ENCODE measurements at regions not wholly inside any gene's neighbourhood (a gene's known extent, or its start where the extent isn't known, plus 50 kb on each side); places are given as distances from the start of the nearest gene placed in this dataset.

DNA sequence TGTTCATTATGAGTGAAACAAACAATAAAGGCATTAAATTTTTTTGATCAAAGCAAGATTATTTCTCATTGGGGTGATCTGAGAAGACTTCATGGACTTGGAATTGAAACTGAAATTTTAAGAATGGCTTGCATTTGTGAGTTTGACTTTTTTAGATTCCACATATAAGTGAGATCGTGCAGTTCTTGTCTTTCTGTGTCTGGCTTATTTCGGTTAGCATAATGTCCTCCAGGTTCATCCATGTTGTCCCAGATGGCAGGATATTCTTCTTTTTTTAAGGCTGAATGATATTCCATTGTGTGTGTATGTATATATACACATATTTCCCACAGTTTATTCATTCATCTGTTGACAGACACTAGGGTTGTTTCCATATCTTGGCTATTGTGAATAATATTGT is 716.5 kb downstream of the PRELID2 start:
- DNase-seq (ENCODE audit: low read depth in 2 of 3, low spot score in 1 of 3): no peak

DNA sequence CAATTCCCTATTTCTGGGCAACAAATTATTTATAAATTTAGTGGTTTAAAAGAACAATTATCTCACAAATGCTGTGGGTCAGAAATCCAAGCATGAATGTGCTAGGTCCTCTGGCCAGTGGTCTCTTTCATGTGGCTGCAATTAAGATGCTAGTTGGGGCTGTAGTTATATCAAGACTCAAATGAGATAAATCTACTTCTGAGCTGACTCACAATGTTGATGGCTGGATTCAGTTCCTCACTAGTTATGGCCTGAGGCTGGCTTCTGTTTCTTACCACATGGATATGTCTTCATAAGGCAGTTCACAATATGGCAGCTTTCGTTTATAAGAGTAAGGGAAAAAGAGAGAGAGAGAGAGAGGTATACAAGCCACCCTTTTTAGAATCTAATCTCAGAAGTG is 717.0 kb downstream of the PRELID2 start:
- no peak for DNase-seq (ENCODE audit: low read depth in 2 of 3, low spot score in 1 of 3)

DNA sequence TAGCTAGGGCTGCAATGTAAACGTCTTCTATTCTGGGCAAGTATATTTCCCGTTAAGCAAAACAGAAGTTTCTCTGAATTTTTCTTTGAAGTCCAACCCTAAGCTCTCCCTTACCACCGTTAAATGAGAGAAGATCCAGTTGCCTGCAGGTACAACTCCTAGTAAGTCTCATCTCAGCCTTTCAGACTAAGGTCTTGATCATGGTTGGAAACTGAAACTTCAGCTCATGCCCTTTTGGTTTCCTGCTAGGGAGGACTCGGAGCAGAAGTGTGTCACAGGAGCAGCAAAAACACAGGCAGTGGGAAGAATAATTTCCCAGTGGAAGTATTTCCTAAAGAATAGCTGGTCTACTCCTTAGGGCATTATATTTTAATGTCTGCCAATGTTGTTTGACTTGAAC is 717.9 kb downstream of the PRELID2 start:
- DNase-seq (ENCODE audit: low read depth in 2 of 3, low spot score in 1 of 3): no peak

DNA sequence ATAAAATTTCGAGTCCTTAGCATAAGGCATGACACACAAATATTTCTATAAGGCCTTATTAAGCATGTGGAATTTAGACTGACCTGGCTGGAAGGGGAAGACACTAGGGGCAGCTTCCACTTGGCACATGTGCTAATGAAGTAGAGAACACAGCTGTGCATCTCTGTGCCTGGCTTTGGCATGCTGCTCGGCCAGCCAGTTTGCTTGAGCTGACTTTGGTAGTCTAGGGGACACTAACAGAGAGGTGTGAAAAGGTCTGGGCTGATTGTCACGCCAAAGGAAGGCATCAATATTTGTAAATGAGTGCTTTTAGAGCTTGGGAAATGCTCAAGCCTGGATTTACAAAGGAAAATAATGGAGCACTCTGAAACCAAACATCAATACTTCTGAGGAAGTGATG is 723.7 kb downstream of the PRELID2 start:
- DNase-seq (ENCODE audit: low read depth in 2 of 3, low spot score in 1 of 3): no peak

DNA sequence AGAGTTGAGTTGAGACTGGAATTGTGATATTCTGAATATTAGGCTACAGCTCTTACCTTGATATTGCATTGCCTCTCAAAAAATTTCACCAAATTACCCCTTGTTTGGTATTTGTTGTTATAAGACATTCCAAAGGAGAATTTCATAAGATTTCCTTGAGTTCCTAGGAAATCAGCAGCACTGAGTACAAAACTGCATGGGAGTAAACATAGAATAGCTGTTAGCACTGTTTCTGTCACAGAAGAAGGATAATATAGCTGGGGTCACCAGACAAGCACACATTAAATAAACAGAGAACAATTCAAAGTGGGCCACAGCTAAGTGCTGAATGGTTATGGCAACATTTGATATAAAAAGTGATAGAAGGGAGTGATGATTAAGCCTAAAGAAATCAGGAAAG is 724.3 kb downstream of the PRELID2 start:
- no peak for DNase-seq (ENCODE audit: low read depth in 2 of 3, low spot score in 1 of 3)

DNA sequence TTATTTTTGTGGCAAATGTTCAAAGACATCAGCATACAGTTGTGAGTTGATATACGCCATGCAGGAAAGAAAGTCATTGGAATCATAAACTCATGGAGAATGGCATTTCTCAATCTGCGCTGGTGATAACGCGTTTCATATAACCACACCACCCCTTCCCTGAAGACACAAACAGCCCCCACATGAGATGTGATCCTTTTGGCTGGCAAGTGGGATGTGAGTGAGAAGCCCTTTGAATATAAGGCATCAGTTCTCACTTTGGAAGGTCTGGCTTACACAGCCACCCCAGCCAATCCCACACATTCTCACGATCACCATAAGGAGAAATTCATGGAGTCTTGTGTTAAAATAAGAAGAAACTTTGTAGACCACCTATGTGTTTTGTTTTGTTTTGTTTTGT is 725.0 kb downstream of the PRELID2 start:
- no peak for DNase-seq (ENCODE audit: low read depth in 2 of 3, low spot score in 1 of 3)

DNA sequence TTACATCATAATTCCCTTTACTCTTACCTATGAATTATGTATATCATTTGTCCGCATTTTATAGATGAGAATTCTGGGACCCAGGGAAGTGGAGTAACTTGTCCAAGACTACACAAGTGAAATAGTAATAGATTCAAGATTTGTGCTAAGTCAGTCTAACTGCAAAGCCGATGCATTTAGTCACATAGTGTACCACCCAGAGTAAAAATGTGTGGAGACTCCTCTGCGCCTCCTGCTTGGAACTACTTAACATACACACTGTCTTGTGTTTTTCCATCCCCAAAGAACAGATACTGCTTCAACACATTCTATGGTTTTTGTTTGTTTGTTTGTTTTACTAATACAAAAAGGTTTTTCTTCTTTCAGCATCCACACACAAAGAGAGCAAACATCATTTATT is 729.8 kb downstream of the PRELID2 start:
- DNase-seq (ENCODE audit: low read depth in 2 of 3, low spot score in 1 of 3): no peak

DNA sequence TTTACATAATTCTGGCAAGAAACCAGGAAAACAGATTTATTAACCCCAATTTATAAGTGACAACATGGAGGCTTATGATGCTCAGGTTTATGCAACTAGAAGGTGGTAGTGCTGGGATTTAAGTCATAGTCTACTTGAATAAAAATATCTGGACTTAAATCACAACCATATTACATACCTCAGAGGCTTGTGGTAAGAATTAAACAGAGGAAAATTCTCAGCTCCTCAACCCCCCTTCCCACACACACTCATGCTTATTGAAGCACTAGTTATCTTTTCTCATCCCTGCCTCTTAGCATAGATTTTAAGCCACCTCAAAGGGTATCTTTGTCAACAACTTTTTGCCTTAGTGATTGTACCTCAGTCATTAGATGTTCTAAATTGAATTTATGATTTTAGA is 731.0 kb downstream of the PRELID2 start:
- no peak for DNase-seq (ENCODE audit: low read depth in 2 of 3, low spot score in 1 of 3)

DNA sequence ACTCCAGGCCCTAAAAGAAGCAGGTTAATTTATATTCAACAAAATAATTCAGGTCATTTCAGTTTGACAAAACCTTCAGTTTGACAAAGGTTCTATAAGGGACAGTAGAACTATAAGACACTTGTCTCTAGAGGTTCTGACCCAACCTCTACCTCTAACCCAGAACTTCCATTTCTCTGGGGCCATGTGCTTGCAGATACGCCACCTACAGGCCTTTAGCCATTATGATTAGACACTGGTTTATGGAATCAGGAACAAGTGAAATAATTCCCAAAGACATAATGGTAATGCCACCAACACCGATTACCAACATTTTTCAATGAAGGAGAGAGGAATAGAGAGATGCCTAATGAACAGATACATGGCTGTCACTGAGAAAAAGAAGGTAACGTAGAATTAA is 733.9 kb downstream of the PRELID2 start:
- DNase-seq (ENCODE audit: low read depth in 2 of 3, low spot score in 1 of 3): no peak

DNA sequence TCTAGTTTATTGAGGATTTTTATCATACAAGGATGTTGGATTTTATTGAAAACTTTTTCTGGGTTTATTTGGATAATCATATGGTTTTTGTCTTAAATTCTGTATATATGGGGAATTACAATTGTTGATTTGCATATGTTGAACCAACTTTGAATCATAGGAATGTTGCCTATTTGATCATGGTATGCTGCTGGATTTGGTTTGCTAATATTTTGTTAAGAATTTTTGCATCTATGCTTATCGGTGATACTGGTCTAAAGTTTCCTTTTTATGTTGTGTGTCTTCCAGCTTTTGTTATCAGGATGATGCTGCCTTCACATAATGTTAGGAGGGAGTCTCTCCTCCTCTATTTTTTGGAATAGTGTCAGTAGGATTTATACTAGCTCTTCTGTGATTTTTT is 745.0 kb downstream of the PRELID2 start:
- DNase-seq (ENCODE audit: low read depth in 2 of 3, low spot score in 1 of 3): no peak

DNA sequence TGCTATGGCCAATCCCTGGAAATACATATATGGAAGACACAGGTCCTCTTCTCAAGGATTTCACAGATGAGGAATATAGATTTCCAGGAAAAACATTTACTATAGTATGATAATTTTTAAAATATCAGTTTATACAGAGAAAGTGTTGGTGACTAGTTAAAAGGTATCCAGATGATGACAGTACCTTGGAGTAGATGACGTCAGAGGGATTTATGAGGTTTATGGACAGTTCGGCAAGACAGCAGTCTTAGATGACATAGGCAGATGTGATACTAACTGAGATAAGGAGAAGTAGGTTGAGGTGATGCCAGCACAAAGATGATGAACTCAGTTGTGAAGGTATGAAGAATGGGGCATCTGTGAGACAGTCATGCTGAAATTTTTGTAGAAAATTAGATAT is 750.3 kb downstream of the PRELID2 start:
- no peak for DNase-seq (ENCODE audit: low read depth in 2 of 3, low spot score in 1 of 3)

DNA sequence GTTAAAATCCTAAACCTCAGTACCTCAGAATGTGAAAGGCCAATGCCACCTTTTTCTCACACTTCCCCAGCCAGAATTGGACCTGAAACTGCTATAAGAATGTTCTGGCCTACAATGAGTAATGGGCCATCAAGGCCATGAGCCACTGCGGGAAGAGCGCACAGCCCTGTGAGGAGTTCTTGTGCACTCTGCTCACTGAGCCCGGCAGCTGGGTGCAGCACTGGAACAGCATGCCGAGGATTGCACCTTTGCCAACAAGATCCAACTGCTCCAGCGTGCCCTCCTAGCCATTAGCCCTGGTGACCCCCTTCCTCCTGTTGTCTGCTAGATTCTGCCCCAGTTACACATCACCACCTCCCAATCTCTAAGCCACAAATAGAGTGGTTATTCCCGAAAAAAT is 758.1 kb downstream of the PRELID2 start:
- DNase-seq (ENCODE audit: low read depth in 2 of 3, low spot score in 1 of 3): no peak

DNA sequence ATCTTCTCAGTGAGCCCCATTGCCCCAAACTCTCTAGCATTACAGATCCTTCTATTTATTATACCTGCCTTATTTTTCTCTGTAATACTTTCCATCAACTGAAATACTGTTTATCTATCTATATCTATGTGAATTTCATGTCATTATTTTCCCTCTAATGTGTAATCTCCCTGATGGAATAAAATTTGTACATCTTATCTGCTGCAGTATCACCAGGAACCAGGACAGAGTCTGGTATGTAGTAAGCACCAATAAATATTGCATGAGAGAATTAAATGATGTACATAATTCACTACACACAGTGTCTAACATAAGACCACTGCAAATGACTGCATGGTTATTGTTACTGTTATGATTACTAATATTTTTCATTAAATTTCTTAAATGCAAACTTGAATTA is 759.1 kb downstream of the PRELID2 start:
- no peak for DNase-seq (ENCODE audit: low read depth in 2 of 3, low spot score in 1 of 3)

DNA sequence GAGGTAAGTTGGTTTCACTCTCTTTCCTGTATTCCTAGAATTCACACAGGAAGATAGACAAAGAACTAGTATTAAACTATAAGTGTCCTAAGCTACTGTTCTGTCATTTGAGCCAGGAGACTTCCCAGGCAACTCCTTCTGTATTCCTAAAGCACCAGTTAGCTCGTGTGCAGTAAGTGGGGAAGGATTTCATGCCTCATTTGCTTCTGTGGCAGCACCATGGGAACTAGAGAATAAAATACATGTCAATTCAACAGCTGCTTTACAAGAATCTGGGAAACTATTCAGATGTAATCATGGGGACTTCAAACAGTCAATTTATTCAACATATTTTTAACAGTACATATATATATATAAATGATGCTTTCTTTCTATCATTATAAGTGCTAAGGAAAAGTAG is 762.3 kb downstream of the PRELID2 start:
- no peak for DNase-seq (ENCODE audit: low read depth in 2 of 3, low spot score in 1 of 3)

DNA sequence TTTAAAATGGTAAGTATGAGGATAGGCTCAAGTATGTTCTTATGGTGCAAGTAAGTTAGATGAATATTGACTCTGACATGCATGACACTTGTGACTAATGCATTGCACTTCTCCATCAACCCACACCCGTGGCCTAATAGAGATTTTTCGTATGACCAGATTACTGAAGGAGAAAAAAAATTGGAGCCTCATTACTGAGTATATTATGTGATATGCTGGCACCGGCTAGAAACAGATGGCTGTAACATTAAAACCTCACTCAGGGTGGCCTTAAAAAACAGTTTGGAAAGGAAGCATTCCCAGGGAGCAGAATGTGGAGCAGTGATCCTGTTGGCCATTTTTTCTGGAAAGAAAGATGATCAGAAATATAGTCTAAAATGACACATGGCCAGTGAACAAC is 766.4 kb downstream of the PRELID2 start:
- DNase-seq (ENCODE audit: low read depth in 2 of 3, low spot score in 1 of 3): no peak

DNA sequence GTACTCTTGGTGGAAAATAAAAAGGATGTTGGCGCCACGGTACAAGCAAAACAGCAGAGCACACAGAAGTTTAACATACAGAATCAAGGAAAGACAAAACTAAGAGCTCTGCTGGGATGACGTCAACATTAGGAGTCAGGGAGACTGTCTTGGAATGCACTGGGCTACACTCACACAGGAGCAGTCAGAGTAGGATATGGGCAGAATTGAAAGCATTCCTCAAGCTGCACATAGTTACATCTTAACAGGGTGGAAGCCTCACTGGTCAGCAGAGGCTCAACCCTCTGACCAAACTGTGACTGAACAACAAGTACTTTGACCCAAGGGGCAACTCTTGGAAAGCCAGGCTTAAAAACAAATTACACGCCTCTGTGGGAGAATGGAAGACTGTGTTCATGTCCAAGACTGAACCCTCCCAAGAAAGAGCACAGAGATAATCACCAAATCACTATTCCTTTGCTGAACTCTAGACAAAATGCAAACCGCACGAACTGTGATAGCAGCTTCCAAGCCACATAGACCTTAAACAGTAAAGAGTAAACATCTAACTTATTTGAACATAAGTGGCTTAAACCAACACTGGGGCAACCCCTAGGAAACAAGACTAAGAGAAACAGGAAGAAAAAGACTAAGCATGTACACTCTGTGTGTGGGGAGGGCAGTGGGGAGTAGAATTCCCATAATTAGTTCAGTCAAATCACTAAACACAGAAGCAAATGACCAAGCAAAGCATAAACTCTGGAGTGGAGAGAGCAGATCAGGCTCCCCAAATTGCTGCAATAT is 772.7 kb downstream of the PRELID2 start:
- DNase-seq (ENCODE audit: low read depth in 2 of 3, low spot score in 1 of 3): no peak

DNA sequence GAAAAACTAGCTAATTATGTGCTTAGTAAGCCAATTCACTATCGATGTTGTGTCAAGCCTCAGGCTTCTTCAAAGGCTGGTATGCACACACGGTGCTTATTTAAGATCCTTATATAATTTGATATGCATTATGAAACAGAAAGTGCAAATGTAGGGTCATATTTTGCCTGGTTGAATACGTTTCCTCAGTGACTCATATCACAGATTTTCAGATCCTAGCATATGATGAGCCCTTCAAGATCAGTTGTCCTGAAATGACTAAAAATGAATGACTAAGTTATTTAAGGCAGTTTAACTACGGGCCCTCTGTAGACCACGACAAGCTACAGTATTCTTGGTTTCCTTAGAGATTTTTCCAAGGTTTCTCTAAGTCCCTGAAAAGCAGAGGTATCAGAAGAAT is 778.3 kb downstream of the PRELID2 start:
- DNase-seq (ENCODE audit: low read depth in 2 of 3, low spot score in 1 of 3): no peak

DNA sequence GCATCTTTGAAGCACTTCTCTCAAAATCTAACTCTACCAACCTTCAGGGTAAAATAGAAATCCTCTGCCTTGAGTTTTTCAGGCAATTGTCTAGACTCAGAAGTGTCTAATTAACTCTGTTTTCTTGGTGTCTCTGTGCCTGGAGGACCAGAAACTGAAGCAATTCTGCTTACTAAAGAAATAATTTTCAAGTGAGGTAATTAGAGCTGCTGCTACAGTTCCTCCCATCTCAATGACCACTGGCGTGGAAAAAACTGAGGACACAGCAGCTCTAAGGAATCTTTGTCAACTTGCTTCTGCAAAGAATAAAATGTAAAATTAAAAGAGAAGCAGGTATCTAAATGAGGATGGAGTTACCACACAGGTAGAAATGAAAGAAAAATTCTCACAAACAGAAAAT is 785.0 kb downstream of the PRELID2 start:
- no peak for DNase-seq (ENCODE audit: low read depth in 2 of 3, low spot score in 1 of 3)

DNA sequence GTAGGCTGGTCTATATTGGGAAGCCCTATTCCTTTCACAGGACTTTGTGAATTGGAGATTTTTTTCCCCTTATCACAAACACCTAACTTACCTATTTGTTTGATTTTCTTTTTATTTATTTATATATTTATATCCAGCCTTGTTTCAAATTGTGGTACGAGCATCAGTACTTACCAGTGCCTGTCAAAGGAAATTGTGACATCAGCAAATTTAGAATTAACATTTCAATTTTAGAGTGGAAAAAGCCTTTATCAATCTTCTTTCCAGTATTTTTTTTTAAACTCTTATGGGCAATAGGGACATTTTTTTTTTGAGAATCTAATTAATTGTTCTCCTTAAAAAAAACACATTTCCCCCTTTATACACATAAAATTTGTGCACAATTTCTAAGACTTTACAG is 790.2 kb downstream of the PRELID2 start:
- DNase-seq (ENCODE audit: low read depth in 2 of 3, low spot score in 1 of 3): no peak

DNA sequence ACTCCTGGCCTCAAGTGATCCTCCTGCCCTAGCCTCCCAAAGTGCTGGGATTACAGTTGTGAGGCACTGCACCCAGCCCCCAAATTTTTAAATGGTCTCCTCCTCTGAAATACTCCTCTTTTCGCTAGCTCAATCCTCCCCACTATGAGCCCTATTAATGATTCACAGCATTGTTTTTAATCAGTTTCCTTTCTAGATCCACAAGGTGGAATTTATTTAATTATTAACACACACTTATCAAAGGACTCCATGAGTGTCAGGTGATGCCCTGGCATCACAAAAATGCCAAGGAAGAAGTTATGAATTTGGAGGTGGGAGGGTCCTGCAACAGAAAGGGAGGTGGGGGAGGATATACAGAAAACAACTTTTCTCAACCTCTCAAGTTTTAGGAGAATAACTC is 806.5 kb downstream of the PRELID2 start:
- DNase-seq (ENCODE audit: low read depth in 2 of 3, low spot score in 1 of 3): no peak

DNA sequence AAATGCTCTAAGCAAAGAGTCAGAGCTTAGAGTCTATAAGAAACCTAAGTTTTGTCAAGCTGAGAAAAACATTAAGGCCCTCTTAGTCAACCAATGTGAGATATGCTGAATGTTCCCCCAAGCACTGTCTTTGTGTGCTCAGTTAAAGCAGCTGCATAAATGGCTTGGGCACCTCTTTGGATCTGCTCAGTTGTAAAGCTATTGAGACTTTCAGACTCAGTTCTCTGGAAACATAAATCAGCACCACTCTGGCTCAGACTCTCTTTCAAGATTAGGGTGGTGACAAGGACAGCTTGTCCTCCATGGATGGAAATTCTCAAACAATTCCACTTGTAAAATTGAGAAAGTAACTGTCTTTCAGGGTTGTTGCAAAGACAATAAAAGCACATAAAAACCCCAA is 807.9 kb downstream of the PRELID2 start:
- DNase-seq (ENCODE audit: low read depth in 2 of 3, low spot score in 1 of 3): no peak

DNA sequence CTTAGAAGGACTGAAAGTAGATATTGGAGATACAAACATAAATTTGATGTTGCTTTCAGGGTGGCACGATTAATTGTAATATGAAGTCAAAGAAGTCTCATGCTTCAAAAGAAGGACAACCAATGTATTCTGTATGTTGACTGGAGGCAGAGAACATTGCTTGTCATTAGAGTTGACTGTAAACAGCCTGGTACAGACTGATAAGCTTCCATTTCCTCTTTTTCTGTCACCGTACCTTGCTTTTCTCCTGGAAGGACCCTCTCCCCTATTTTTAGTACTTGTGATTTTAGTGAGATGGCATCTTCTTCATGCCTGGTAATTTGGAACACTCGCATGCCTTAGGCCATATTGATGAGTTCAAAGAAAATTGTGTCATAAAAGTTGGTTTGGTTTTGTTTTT is 809.4 kb downstream of the PRELID2 start:
- no peak for DNase-seq (ENCODE audit: low read depth in 2 of 3, low spot score in 1 of 3)

DNA sequence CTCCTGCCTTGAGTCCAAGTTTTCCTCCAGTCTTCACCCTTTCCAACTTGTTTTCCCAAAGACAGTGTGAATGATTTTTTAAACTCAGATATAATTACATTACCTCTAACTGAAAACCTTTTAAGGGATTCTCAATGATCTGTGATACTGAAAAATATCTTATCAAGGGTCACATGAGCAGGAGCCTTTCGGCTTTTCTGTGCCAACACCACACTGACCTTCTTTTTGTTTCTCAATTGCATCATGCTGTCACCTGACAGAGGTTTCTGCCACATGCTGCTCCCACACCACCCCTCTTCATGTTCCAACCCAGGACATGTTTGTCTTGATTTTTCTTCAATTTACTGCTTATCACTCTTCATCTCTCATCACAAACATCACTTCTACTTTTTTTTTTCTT is 820.0 kb downstream of the PRELID2 start:
- DNase-seq (ENCODE audit: low read depth in 2 of 3, low spot score in 1 of 3): no peak

DNA sequence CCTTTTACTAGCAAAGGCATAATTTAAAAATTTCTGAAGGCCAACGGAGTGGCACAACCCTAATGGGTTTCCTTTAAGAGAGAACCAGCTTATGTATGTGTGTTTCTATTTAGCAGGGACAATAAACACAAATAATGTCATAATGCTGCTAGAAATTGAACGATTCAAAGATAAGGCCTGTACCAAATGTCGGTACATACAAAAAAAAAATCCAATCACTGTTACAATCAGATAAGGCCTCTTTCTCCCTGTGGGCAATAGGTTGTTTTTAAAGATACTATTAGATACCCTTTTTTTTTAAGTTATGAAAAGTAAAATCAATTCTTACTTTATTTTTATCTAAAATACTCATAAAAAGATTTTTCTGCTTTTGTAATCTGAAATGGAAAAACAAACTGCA is 821.0 kb downstream of the PRELID2 start:
- DNase-seq (ENCODE audit: low read depth in 2 of 3, low spot score in 1 of 3): no peak

Measured in stimulated activated CD4-positive, alpha-beta T cell treated with anti-CD3 and anti-CD28 coated beads, Interleukin-12 subunit alpha, Interleukin-12 subunit beta, amount 100 ng/mL, for 48 hours (primary cell).